ENCODE measurements at regions not wholly inside any gene's neighbourhood (a gene's known extent, or its start where the extent isn't known, plus 50 kb on each side); places are given as distances from the start of the nearest gene placed in this dataset.
"Not testable (repeated sequence)": the region's sequence is repeated elsewhere in the genome, so short reads cannot be mapped to it uniquely, and the experiment has no call there.

GRCh38 chr2:210730672-210731071 lies 174.3 kb downstream of the CPS1 start:
- no peak for TF ChIP-seq CTCF (IDR thresholded peaks at IDR 0.05)
- Histone ChIP-seq H3K27me3 (no peaks in the 10 kb centered on the region), H3K36me3 (no peaks in the 10 kb centered on the region), H3K27ac (no peak overlapping the region), H3K9me3 (no peaks in the 10 kb centered on the region), H3K4me1 (peaks cover 0 to 3% (median 0%) of the 10 kb centered on the region in 3 donors), H3K4me3 (no peak overlapping the region)
- ATAC-seq (no peak), FAIRE-seq (no peak), DNase-seq (no peak)
- intact Hi-C loops (cut with DNase I) = no loop called here
- 82 to 93% methylated on average over 2 of the region's 2 CpGs for WGBS, 2 donors

- H3K36me3 ChIP-seq; ATAC-seq; H3K9me3 ChIP-seq; intact Hi-C loops (cut with DNase I); H3K4me3 ChIP-seq; H3K27ac ChIP-seq; DNase-seq; FAIRE-seq; H3K27me3 ChIP-seq; H3K4me1 ChIP-seq: not testable (repeated sequence)
- 46 to 47% methylated on average over 9 of the region's 9 CpGs for WGBS, 2 donors
Observed at GRCh38 chr2:210746826-210747225, 190.4 kb downstream of the CPS1 start.

- Histone ChIP-seq H3K9me3 (no peaks in the 10 kb centered on the region), H3K36me3 (no peaks in the 10 kb centered on the region), H3K27ac (peak overlapping the region in 1 of 4 donors; percentile 36), H3K27me3 (no peaks in the 10 kb centered on the region), H3K4me1 (peaks cover 0 to 16% (median 6%) of the 10 kb centered on the region in 3 donors), H3K4me3 (no peak overlapping the region)
- TF ChIP-seq CTCF (IDR thresholded peaks at IDR 0.05) = no peak
- peak; percentile 38 to 55 (median 47) for DNase-seq
- peak; percentile 82 to 95 (median 90) for ATAC-seq
- FAIRE-seq = no peak
- intact Hi-C loops (cut with DNase I) = no loop called here
- WGBS, 2 donors = 16 to 24% methylated on average over 6 of the region's 6 CpGs
Observed at GRCh38 chr2:210752532-210752931, 196.1 kb downstream of the CPS1 start.

GRCh38 chr2:210753386-210753785 lies 197.0 kb downstream of the CPS1 start:
- Histone ChIP-seq H3K36me3 (no peaks in the 10 kb centered on the region), H3K27me3 (no peaks in the 10 kb centered on the region), H3K4me1 (peaks cover 0 to 16% (median 6%) of the 10 kb centered on the region in 3 donors), H3K9me3 (no peaks in the 10 kb centered on the region), H3K27ac (peak overlapping the region in 1 of 4 donors; percentile 36), H3K4me3 (no peak overlapping the region)
- 32 to 40% methylated on average over 3 of the region's 3 CpGs for WGBS, 2 donors
- FAIRE-seq (no peak), ATAC-seq (peak; percentile 52 to 70 (median 66)), DNase-seq (no peak)
- intact Hi-C loops (cut with DNase I) = no loop called here
- no peak for TF ChIP-seq CTCF (IDR thresholded peaks at IDR 0.05)

GRCh38 chr2:210756855-210757254 lies 200.5 kb downstream of the CPS1 start:
- H3K27ac ChIP-seq = no peak overlapping the region

More at GRCh38 chr2:210756855-210757254, 200.5 kb downstream of the CPS1 start:
- H3K36me3 ChIP-seq = no peaks in the 10 kb centered on the region
- ATAC-seq = no peak
- no peak overlapping the region for H3K4me3 ChIP-seq
- no peaks in the 10 kb centered on the region for H3K9me3 ChIP-seq
- intact Hi-C loops (cut with DNase I) = no loop called here
- DNase-seq = no peak
- H3K4me1 ChIP-seq = peaks cover 0 to 16% (median 6%) of the 10 kb centered on the region in 3 donors
- FAIRE-seq = no peak
- no peak for TF ChIP-seq CTCF (IDR thresholded peaks at IDR 0.05)
- no peaks in the 10 kb centered on the region for H3K27me3 ChIP-seq
